GM12878 (cell line): ENCODE measurements at regions not wholly inside any gene's neighbourhood (a gene's known extent, or its start where the extent isn't known, plus 50 kb on each side); places are given as distances from the start of the nearest gene placed in this dataset.

Source experiments
- ATAC-seq: fragments of 200-7000 bp; cut with Tn5 transposase; 3 replicates; pipeline ENCODE4 v1.9.1; 2020; ENCODE audit warnings: mild to moderate bottlenecking, moderate library complexity
- BruUV-seq: library from RNA; stranded (reverse); fragments of 400-500 nt; replicated peaks from 2 replicates; lab custom pipeline; 2021; lab: Mats Ljungman, UMichigan
- CTCF ChIA-PET: fragments of 300-600 bp; sonication (Branson Sonifier 250); formaldehyde crosslinking; extraction: SDS; loops from one replicate; lab custom pipeline; 2021; ENCODE audit warnings: inconsistent platforms; lab: Yijun Ruan, JAX
- POLR2A ChIA-PET: fragments of 350-600 bp; formaldehyde crosslinking; extraction: SDS; loops from one replicate; lab custom pipeline; 2021; ENCODE audit warnings: inconsistent platforms; lab: Charles Lee
- RAD21 ChIA-PET: fragments of 300-600 bp; sonication (Branson Sonifier 250); formaldehyde crosslinking; loops from one replicate; lab custom pipeline; 2023; ENCODE audit warnings: antibody characterized with exemption; ENCODE audit not compliant: unreplicated experiment; lab: Charles Lee
- SMC1A ChIA-PET: fragments of 300-600 bp; sonication (Branson Sonifier 250); formaldehyde crosslinking; loops from one replicate; lab custom pipeline; 2023; ENCODE audit not compliant: unreplicated experiment, uncharacterized antibody; lab: Charles Lee
- DNase-seq: peaks from one replicate; pipeline ENCODE4 v3.0.0-alpha.2; 2011; ENCODE audit warnings: low read depth, low spot score
- FAIRE-seq: peaks from 3 replicates; lab custom pipeline; 2011; peaks lifted over from hg19 to GRCh38; lab: Jason Lieb, UNC
- H2AFZ ChIP-seq: 2 replicates; pipeline ENCODE4 v1.6.0; 2011; ENCODE audit warnings: low read depth, low read length, control low read depth; ENCODE audit not compliant: control insufficient read depth
- H3K27ac ChIP-seq: 2 replicates; pipeline ENCODE4 v1.5.1; 2011; ENCODE audit warnings: control low read depth; ENCODE audit not compliant: control insufficient read depth, insufficient read depth
- H3K27me3 ChIP-seq, 2 experiments: replicated peaks in 1 of 2; 2 replicates each; pipeline versions ENCODE4 v1.6.0 to v1.6.1; 2011; ENCODE audit warnings: low read length in 1 of 2; ENCODE audit not compliant: control insufficient read depth in 2 of 2, insufficient read depth in 2 of 2
- H3K36me3 ChIP-seq, 2 experiments: 2 replicates each; pipeline ENCODE4 v1.5.1; 2011; ENCODE audit warnings: low read length in 1 of 2; ENCODE audit not compliant: control insufficient read depth in 2 of 2, insufficient read depth in 2 of 2
- H3K4me1 ChIP-seq: 2 replicates; pipeline ENCODE4 v1.6.1; 2011; ENCODE audit warnings: mild to moderate bottlenecking, low read length, moderate library complexity, mixed read lengths; ENCODE audit not compliant: control insufficient read depth, insufficient read depth
- H3K4me2 ChIP-seq: 2 replicates; pipeline ENCODE4 v1.6.0; 2011; ENCODE audit warnings: control low read depth; ENCODE audit not compliant: control insufficient read depth, insufficient read depth
- H3K4me3 ChIP-seq: fragments of 200-600 bp; sonication (generic); 2 replicates; pipeline ENCODE4 v1.5.1; 2016
- H3K79me2 ChIP-seq: 2 replicates; pipeline ENCODE4 v1.6.0; 2011; ENCODE audit warnings: low read length; ENCODE audit not compliant: control insufficient read depth, insufficient read depth
- H3K9ac ChIP-seq: 2 replicates; pipeline ENCODE4 v1.8.0; 2011; ENCODE audit warnings: low read length, control low read depth, mixed read lengths; ENCODE audit not compliant: control insufficient read depth, insufficient read depth
- H3K9me3 ChIP-seq: replicated peaks from 3 replicates; pipeline ENCODE4 v1.5.1; 2011; ENCODE audit warnings: mild to moderate bottlenecking, low read length; ENCODE audit not compliant: control insufficient read depth, insufficient read depth
- H4K20me1 ChIP-seq: 2 replicates; pipeline ENCODE4 v1.6.0; 2011; ENCODE audit not compliant: control insufficient read depth, insufficient read depth
- EGR1 ChIP-seq, 2 experiments: IDR thresholded peaks; 1 replicate in 1 of 2; 2 replicates in 1 of 2; pipeline ENCODE4 v1.6.1; 2011 to 2012; ENCODE audit warnings: low read depth in 2 of 2, low read length in 2 of 2, borderline replicate concordance in 1 of 2, mild to moderate bottlenecking in 1 of 2, moderate library complexity in 1 of 2
- FOS ChIP-seq: IDR thresholded peaks from 3 replicates; pipeline ENCODE4 v1.6.1; 2011; ENCODE audit warnings: borderline replicate concordance; ENCODE audit not compliant: insufficient read length; ENCODE audit errors: extremely low read depth
- HDAC2 ChIP-seq: fragments of 200-600 bp; sonication (generic); IDR thresholded peaks from 2 replicates; pipeline ENCODE4 v1.6.1; 2017
- IRF4 ChIP-seq: IDR thresholded peaks from 2 replicates; pipeline ENCODE4 v1.6.1; 2011; ENCODE audit warnings: low read depth, low read length
- JUND ChIP-seq: IDR thresholded peaks from 2 replicates; pipeline ENCODE4 v1.6.1; 2012; ENCODE audit warnings: low read depth, mild to moderate bottlenecking, low read length, improper control_type of control experiment, moderate library complexity
- MTA2 ChIP-seq: fragments of 450-650 bp; IDR thresholded peaks from 2 replicates; pipeline ENCODE4 v1.6.1; 2016; ENCODE audit warnings: low read depth, mild to moderate bottlenecking, moderate library complexity
- POU2F2 ChIP-seq: IDR thresholded peaks from 3 replicates; pipeline ENCODE4 v1.6.1; 2011; ENCODE audit warnings: low read depth, mild to moderate bottlenecking, low read length, borderline replicate concordance
- SIX5 ChIP-seq: IDR thresholded peaks from 2 replicates; pipeline ENCODE4 v1.6.1; 2011; ENCODE audit warnings: mild to moderate bottlenecking, low read depth, low read length, moderate library complexity; ENCODE audit not compliant: severe bottlenecking
- SP1 ChIP-seq: IDR thresholded peaks from one replicate; pipeline ENCODE4 v1.6.1; 2011; ENCODE audit warnings: low read depth, low read length
- TAF1 ChIP-seq: IDR thresholded peaks from 2 replicates; pipeline ENCODE4 v1.6.1; 2011; ENCODE audit warnings: mild to moderate bottlenecking, low read depth, low read length, borderline replicate concordance
- TBL1XR1 ChIP-seq: IDR thresholded peaks from 2 replicates; pipeline ENCODE4 v1.6.1; 2012; ENCODE audit warnings: low read depth, low read length, improper control_type of control experiment
- TCF3 ChIP-seq: IDR thresholded peaks from 2 replicates; pipeline ENCODE4 v1.6.1; 2012; ENCODE audit warnings: low read depth, mild to moderate bottlenecking, low read length, borderline replicate concordance; ENCODE audit not compliant: insufficient read depth
- ZNF384 ChIP-seq: IDR thresholded peaks from 2 replicates; pipeline ENCODE4 v1.6.1; 2012; ENCODE audit warnings: low read depth, mild to moderate bottlenecking, low read length, improper control_type of control experiment, borderline replicate concordance
- WGBS: methylation state at CpG from one replicate; pipeline ENCODE4 v1.1.6; 2016; ENCODE audit warnings: low lambda C conversion rate; ENCODE audit not compliant: insufficient replicate concordance, insufficient coverage; ENCODE audit errors: missing lambda C conversion rate; 5-methylcytosine and 5-hydroxymethylcytosine counted together
- in situ Hi-C: fragments of 300-500 bp; cut with MboI; formaldehyde crosslinking; loops from 9 replicates; pipeline ENCODE4 v1.14.3; 2018; ENCODE audit warnings: mixed read lengths
- intact Hi-C: fragments of 100-400 bp; cut with micrococcal nuclease; formaldehyde crosslinking; loops from one replicate; pipeline ENCODE4 v1.14.2; 2022; ENCODE audit not compliant: unreplicated experiment
- TF ChIP-seq, protein P1 (sequence below): IDR thresholded peaks from 2 replicates; pipeline ENCODE4 v1.6.1; 2012; ENCODE audit warnings: mild to moderate bottlenecking, low read depth, low read length
- TF ChIP-seq, protein P2 (sequence below): fragments of 450-650 bp; formaldehyde crosslinking; IDR thresholded peaks from 2 replicates; pipeline ENCODE4 v1.4.0; 2022; ENCODE audit warnings: mild to moderate bottlenecking, moderate library complexity

DNA sequence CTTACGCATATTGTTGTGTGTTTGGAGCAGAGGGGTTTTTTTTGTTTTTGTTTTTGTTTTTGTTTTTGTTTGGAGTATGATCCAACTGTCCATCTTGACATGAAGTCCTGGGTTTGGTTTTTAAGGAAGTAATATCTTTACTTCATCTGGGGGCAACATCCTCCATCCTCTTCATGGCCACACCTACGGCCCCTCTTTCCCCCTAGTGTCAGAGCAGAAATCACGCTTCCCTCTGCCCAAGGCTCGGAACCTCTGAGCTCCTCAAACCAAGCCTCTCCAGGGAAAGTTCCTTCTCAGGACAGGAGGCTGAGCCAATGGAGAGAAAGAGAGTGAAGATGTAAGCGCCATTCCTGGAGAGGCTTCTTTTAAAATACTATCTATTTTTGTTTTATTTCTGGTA, 58.6 kb upstream of the PDX1 start (continued):
- TF ChIP-seq POU2F2 (no peak), JUND (no peak), ZNF384 (no peak)
- TF ChIP-seq, all 136 proteins: peak for 0

DNA sequence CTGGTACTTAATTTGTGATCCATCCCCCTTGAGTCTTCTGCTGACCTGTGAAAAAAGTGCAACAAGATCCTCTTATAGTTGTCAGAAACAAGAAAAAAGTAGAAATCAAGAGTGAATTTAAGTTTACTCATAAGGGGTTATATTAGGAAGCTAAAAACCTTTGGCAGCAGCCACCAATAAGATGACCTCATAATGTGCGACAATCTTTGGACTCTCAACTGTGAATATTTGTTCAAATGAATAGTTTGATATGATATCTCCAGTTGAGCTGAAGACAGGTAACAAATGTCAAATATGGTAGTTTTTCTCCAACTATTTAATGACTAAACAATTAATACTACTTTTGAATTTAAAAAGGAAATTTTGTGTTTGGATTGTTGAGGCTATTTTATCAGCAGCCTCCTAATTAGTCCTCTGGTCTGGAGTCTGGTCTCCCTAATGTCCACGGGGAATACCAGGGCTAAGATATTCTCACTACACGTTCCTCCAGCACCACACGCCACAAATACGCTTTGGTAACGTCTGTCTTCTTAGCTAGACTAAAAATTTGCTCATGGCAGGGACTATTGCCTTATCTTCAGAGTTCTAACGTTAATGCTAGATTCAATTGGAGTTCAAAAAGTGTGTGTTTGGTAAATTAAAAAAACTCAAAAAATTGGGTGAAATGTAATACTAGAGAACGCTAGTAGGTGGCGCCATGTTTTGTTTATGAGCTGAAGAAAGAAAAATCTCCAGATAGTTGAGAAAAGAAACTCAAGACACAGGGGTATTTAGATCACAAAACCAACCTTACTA, 51.0 kb upstream of the PDX1 start:
- Histone ChIP-seq H3K27me3 (no peaks in the 10 kb centered on the region; a peak in 1 of 4 replicates), H4K20me1 (no peaks in the 10 kb centered on the region), H3K4me3 (no peak overlapping the region), H3K4me2 (no peak overlapping the region), H2AFZ (no peak overlapping the region), H3K9ac (no peak overlapping the region), H3K4me1 (no peaks in the 10 kb centered on the region), H3K36me3 (no peaks in the 10 kb centered on the region), H3K9me3 (no peaks in the 10 kb centered on the region), H3K79me2 (no peaks in the 10 kb centered on the region), H3K27ac (no peak overlapping the region)
- ChIA-PET RAD21 (interaction anchor here (1.0 to 5.6 kb wide), 8 partner anchors 39 to 116 kb away, joined by 3 to 74 read pairs (median 5); no protein-coding TSS in a partner anchor), POLR2A (interaction anchor here (0.5 kb wide), 1 partner anchor 272 kb away, joined by 3 read pairs; no protein-coding TSS in a partner anchor), SMC1A (interaction anchor here (0.6 to 3.0 kb wide), 13 partner anchors 10 to 115 kb away, joined by 3 to 43 read pairs (median 4); no protein-coding TSS in a partner anchor), CTCF (interaction anchor here (0.6 to 5.2 kb wide), 26 partner anchors 9 to 507 kb away, joined by 3 to 126 read pairs (median 6); partner anchors contain the start of gene PDX1)
- DNase-seq (no peak), ATAC-seq (peak; percentile 19; the same call in 1 of the 3 replicates), FAIRE-seq (no peak)
- no TSS peak for BruUV-seq
- intact Hi-C loops = loop anchor here (2.0 kb wide), 1 partner anchor 86 kb away; no protein-coding TSS in a partner anchor
- 6% methylated on average over 9 of the region's 9 CpGs for WGBS
- in situ Hi-C loops = no loop called here
- TF ChIP-seq HDAC2 (no peak), SIX5 (no peak), TBL1XR1 (no peak), JUND (no peak), TAF1 (no peak), IRF4 (no peak), SP1 (no peak), TCF3 (no peak), FOS (no peak), EGR1 (IDR thresholded peaks at IDR 0.05; ENCODE audit: borderline replicate concordance in 1 of 2, low read depth in 2 of 2, low read length in 2 of 2) (no peak), MTA2 (no peak), ZNF384 (no peak)
- TF ChIP-seq, protein P1, sequence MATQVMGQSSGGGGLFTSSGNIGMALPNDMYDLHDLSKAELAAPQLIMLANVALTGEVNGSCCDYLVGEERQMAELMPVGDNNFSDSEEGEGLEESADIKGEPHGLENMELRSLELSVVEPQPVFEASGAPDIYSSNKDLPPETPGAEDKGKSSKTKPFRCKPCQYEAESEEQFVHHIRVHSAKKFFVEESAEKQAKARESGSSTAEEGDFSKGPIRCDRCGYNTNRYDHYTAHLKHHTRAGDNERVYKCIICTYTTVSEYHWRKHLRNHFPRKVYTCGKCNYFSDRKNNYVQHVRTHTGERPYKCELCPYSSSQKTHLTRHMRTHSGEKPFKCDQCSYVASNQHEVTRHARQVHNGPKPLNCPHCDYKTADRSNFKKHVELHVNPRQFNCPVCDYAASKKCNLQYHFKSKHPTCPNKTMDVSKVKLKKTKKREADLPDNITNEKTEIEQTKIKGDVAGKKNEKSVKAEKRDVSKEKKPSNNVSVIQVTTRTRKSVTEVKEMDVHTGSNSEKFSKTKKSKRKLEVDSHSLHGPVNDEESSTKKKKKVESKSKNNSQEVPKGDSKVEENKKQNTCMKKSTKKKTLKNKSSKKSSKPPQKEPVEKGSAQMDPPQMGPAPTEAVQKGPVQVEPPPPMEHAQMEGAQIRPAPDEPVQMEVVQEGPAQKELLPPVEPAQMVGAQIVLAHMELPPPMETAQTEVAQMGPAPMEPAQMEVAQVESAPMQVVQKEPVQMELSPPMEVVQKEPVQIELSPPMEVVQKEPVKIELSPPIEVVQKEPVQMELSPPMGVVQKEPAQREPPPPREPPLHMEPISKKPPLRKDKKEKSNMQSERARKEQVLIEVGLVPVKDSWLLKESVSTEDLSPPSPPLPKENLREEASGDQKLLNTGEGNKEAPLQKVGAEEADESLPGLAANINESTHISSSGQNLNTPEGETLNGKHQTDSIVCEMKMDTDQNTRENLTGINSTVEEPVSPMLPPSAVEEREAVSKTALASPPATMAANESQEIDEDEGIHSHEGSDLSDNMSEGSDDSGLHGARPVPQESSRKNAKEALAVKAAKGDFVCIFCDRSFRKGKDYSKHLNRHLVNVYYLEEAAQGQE = no peak
- TF ChIP-seq, protein P2, sequence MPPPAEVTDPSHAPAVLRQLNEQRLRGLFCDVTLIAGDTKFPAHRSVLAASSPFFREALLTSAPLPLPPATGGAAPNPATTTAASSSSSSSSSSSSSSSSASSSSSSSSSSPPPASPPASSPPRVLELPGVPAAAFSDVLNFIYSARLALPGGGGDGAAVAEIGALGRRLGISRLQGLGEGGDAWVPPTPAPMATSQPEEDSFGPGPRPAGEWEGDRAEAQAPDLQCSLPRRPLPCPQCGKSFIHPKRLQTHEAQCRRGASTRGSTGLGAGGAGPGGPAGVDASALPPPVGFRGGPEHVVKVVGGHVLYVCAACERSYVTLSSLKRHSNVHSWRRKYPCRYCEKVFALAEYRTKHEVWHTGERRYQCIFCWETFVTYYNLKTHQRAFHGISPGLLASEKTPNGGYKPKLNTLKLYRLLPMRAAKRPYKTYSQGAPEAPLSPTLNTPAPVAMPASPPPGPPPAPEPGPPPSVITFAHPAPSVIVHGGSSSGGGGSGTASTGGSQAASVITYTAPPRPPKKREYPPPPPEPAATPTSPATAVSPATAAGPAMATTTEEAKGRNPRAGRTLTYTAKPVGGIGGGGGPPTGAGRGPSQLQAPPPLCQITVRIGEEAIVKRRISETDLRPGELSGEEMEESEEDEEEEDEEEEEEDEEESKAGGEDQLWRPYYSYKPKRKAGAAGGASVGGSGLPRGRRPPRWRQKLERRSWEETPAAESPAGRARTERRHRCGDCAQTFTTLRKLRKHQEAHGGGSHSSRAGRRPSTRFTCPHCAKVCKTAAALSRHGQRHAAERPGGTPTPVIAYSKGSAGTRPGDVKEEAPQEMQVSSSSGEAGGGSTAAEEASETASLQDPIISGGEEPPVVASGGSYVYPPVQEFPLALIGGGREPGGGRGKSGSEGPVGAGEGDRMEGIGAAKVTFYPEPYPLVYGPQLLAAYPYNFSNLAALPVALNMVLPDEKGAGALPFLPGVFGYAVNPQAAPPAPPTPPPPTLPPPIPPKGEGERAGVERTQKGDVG (CRISPR knock-in tag) = no peak
